WERI-Rb-1 (cell line): ENCODE measurements at regions not wholly inside any gene's neighbourhood (a gene's known extent, or its start where the extent isn't known, plus 50 kb on each side); places are given as distances from the start of the nearest gene placed in this dataset.

Experiments used
- DNase-seq: peaks from one replicate; pipeline ENCODE4 v3.0.0-alpha.2; 2020
- H3K27ac ChIP-seq: fragments of 250-450 bp; sonication (Bioruptor Pico); 2 replicates; pipeline ENCODE4 v1.5.1; 2020; ENCODE audit warnings: mild to moderate bottlenecking, moderate library complexity
- H3K27me3 ChIP-seq: fragments of 250-450 bp; sonication (Bioruptor Pico); 2 replicates; pipeline ENCODE4 v1.5.1; 2021; ENCODE audit warnings: mild to moderate bottlenecking, low read depth, moderate library complexity; ENCODE audit not compliant: insufficient read depth, severe bottlenecking
- H3K36me3 ChIP-seq: fragments of 250-450 bp; sonication (Bioruptor Pico); 2 replicates; pipeline ENCODE4 v1.5.1; 2020; ENCODE audit warnings: mild to moderate bottlenecking, moderate library complexity
- H3K4me3 ChIP-seq: 2 replicates; pipeline ENCODE4 v1.5.1; 2011; ENCODE audit warnings: low read depth, mild to moderate bottlenecking, control low read depth, low read length
- H3K9me3 ChIP-seq: fragments of 250-450 bp; sonication (Bioruptor Pico); 2 replicates; pipeline ENCODE4 v1.5.1; 2021; ENCODE audit warnings: mild to moderate bottlenecking, moderate library complexity; ENCODE audit not compliant: severe bottlenecking
- TF ChIP-seq, protein P1 (sequence below): IDR thresholded peaks from 2 replicates; pipeline ENCODE4 v1.5.1; 2011; ENCODE audit warnings: low read depth, mild to moderate bottlenecking, control low read depth, inconsistent platforms, low read length

DNA sequence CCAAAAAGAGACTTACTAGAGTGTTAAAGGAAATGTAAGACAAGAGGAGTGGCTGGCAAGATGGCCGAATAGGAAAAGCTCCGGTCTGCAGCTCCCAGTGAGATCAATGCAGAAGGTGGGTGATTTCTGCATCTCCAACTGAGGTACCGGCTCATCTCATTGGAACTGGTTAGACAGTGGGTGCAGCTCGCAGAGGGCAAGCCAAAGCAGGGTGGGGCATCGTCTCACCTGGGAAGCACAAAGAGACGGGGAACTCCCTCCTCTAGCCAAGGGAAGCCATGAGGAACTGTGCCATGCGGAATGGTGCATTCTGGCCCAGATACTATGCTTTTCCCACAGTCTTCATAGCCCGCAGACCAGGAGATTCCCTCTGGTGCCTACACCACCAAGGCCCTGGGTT, 308.7 kb downstream of the AGTPBP1 start:
- TF ChIP-seq, protein P1, sequence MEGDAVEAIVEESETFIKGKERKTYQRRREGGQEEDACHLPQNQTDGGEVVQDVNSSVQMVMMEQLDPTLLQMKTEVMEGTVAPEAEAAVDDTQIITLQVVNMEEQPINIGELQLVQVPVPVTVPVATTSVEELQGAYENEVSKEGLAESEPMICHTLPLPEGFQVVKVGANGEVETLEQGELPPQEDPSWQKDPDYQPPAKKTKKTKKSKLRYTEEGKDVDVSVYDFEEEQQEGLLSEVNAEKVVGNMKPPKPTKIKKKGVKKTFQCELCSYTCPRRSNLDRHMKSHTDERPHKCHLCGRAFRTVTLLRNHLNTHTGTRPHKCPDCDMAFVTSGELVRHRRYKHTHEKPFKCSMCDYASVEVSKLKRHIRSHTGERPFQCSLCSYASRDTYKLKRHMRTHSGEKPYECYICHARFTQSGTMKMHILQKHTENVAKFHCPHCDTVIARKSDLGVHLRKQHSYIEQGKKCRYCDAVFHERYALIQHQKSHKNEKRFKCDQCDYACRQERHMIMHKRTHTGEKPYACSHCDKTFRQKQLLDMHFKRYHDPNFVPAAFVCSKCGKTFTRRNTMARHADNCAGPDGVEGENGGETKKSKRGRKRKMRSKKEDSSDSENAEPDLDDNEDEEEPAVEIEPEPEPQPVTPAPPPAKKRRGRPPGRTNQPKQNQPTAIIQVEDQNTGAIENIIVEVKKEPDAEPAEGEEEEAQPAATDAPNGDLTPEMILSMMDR: no peak
- H3K4me3 ChIP-seq: no peak overlapping the region
- H3K27ac ChIP-seq: no peak overlapping the region
- H3K36me3 ChIP-seq: no peaks in the 10 kb centered on the region
- no peak for DNase-seq
- peaks cover 66% of the 10 kb centered on the region for H3K27me3 ChIP-seq
- no peaks in the 10 kb centered on the region for H3K9me3 ChIP-seq

DNA sequence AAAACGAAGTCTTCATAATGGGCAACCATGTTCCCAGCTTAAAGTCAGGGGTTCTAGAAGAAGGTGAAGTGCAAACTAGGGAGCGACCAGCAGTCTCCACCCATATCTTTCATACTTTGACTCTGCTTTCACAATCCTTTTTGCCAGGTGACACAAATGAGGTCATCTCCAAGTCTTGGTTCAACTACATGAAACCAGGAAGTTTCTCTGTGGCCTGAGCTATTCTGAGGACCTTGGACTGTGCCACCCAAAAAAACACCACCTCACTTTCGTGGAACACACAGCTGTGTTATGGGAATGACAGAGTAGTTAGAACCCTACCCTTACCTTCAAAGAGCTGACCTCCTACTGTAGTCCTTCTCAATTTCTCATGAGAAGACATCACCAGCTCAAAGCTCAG, 309.2 kb downstream of the AGTPBP1 start:
- Histone ChIP-seq H3K27me3 (peaks cover 68% of the 10 kb centered on the region), H3K4me3 (no peak overlapping the region), H3K36me3 (no peaks in the 10 kb centered on the region), H3K9me3 (no peaks in the 10 kb centered on the region), H3K27ac (no peak overlapping the region)
- TF ChIP-seq, protein P1: no peak
- no peak for DNase-seq

DNA sequence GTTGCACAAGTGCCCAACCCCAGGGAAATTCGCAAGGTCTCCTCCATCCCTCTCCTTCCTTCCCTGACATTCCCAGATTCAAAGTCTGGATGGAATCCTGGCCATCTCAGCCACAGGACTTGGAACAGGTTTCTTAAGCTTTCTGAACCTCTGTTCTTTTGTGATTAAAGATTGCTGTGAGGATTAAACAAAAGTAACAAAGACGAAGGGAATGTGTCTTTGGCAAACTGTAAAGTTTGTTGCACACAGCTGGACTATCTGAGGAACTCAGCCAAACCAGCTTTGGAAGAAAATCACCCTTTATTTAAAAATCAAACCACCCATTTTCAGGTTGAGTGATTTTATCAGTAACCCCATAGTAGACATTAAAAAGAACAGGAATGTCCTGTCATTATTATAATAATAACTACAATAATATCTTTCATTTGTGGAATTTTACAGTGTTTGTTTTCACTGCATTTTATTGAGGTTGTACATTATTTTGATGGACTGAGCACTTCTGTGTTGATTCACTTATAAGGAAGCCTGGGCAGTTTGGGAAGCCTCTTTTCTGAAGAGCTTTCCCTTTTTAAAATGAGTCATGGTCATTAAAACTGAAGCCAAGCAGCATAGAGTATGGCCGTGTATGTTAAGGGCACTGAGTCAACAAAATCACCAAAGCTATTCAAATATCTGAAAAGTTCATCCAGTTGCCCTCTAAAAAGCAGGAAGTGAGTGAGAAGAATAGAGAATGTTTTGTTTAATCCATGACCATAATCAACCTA, 310.2 kb downstream of the AGTPBP1 start:
- DNase-seq: no peak
- Histone ChIP-seq H3K27ac (no peak overlapping the region), H3K27me3 (peaks cover 74% of the 10 kb centered on the region), H3K9me3 (no peaks in the 10 kb centered on the region), H3K4me3 (no peak overlapping the region), H3K36me3 (no peaks in the 10 kb centered on the region)
- TF ChIP-seq, protein P1: no peak

DNA sequence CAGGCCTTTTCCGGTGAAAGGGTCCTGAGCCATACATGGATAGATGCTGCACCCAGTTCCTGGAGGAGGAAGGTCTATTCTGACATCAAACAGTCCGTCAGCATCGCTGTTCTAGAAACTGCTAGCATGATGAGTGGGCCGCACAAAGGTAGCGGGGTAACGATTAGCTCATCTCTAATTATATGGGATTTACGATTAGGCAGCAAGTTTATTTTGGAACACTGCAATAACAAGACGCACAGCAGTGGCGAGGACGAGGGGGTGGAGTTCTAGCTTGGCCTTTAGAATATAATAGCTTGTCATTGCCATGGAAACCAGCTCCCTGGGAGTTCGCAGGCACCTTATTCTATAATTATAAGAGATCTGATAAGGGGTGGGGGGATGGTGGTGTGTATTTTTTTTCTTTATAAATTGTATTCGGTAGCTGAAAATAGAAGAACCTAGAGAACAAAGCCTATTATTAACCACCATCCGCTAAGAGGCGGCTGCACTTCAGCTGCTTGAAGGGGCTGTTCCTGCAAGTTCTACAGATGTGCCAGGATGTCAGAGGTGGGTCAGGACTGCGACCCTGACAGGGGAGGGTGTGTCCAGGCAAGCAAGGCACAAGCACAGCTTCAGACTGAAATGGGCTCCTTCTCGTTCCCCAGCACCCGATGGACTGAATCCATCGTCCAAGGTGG, 311.0 kb downstream of the AGTPBP1 start:
- Histone ChIP-seq H3K27me3 (peaks cover 73% of the 10 kb centered on the region), H3K27ac (no peak overlapping the region), H3K4me3 (no peak overlapping the region), H3K9me3 (no peaks in the 10 kb centered on the region), H3K36me3 (no peaks in the 10 kb centered on the region)
- TF ChIP-seq, protein P1: no peak
- DNase-seq: no peak

DNA sequence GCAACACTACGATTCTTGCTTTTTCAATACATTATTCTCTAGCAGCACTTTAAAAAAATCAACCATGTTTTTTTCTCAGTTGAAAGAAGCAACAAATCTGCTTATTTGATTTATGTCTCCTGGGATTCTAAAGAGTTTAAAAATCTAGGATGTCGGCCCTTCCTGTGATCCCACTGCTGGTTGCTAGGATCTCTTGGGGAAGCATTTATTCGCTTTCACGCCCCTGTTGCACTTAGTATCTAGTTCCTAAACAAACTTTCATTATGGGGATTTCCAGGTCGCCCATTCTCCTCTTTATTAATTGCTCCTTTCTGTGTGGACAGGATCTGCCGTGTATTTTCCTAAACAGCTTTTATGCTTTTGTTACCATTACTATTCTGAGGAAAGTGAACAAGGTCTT, 313.5 kb downstream of the AGTPBP1 start:
- Histone ChIP-seq H3K9me3 (no peaks in the 10 kb centered on the region), H3K27me3 (peaks cover 89% of the 10 kb centered on the region), H3K4me3 (no peak overlapping the region), H3K36me3 (no peaks in the 10 kb centered on the region), H3K27ac (no peak overlapping the region)
- DNase-seq: no peak
- TF ChIP-seq, protein P1: no peak
